ENCODE measurements at regions not wholly inside any gene's neighbourhood (a gene's known extent, or its start where the extent isn't known, plus 50 kb on each side); places are given as distances from the start of the nearest gene placed in this dataset.
A peak's percentile ranks its signal among the peaks of the same experiment; 100 is the strongest.

- no peak for TF ChIP-seq CTCF (IDR thresholded peaks at IDR 0.05; ENCODE audit: insufficient read depth, low read depth, low read length, missing control alignments)
- no peak for DNase-seq (ENCODE audit: low read depth)
- H3K4me3 ChIP-seq (ENCODE audit: low read length) = no peak overlapping the region
Measured at GRCh38 chrX:40422021-40422420, 158.7 kb upstream of the ATP6AP2 start.

- no peak for DNase-seq (ENCODE audit: low read depth)
- no peak overlapping the region for H3K4me3 ChIP-seq (ENCODE audit: low read length)
- TF ChIP-seq CTCF (IDR thresholded peaks at IDR 0.05; ENCODE audit: insufficient read depth, low read depth, low read length, missing control alignments) = no peak
Measured at GRCh38 chrX:40420899-40421729, 159.7 kb upstream of the ATP6AP2 start.

GRCh38 chrX:40418813-40419195, 162.0 kb upstream of the ATP6AP2 start:
- TF ChIP-seq CTCF (IDR thresholded peaks at IDR 0.05; ENCODE audit: insufficient read depth, low read depth, low read length, missing control alignments) = no peak
- DNase-seq (ENCODE audit: low read depth) = no peak
- H3K4me3 ChIP-seq (ENCODE audit: low read length) = no peak overlapping the region

- no peak overlapping the region for H3K4me3 ChIP-seq (ENCODE audit: low read length)
- no peak for TF ChIP-seq CTCF (IDR thresholded peaks at IDR 0.05; ENCODE audit: insufficient read depth, low read depth, low read length, missing control alignments)
- peak; percentile 64 for DNase-seq (ENCODE audit: low read depth)
Measured at GRCh38 chrX:40418146-40418812, 162.5 kb upstream of the ATP6AP2 start.

GRCh38 chrX:40415675-40416074, 165.1 kb upstream of the ATP6AP2 start:
- no peak for DNase-seq (ENCODE audit: low read depth)
- no peak for TF ChIP-seq CTCF (IDR thresholded peaks at IDR 0.05; ENCODE audit: insufficient read depth, low read depth, low read length, missing control alignments)
- H3K4me3 ChIP-seq (ENCODE audit: low read length) = no peak overlapping the region

GRCh38 chrX:40414335-40414734, 166.4 kb upstream of the ATP6AP2 start:
- H3K4me3 ChIP-seq (ENCODE audit: low read length) = no peak overlapping the region
- DNase-seq (ENCODE audit: low read depth) = no peak
- no peak for TF ChIP-seq CTCF (IDR thresholded peaks at IDR 0.05; ENCODE audit: insufficient read depth, low read depth, low read length, missing control alignments)
